Liver (tissue), 8 donors: ENCODE measurements at regions not wholly inside any gene's neighbourhood (a gene's known extent, or its start where the extent isn't known, plus 50 kb on each side); places are given as distances from the start of the nearest gene placed in this dataset.

ENCODE experiments used
- DNase-seq: peaks from one replicate; pipeline ENCODE4 v3.0.0-alpha.2; 2017; ENCODE audit warnings: low spot score
- H3K27ac ChIP-seq, 2 donors: one replicate each; pipeline ENCODE4 v1.7.0; 2013; ENCODE audit warnings: inconsistent platforms in 2 of 2, low read length in 2 of 2, control low read depth in 1 of 2, low read depth in 1 of 2, mild to moderate bottlenecking in 1 of 2
- H3K27me3 ChIP-seq, 4 donors: one replicate each; pipeline versions ENCODE4 v1.6.1 to v1.7.0; 2013; ENCODE audit warnings: low read length in 3 of 4, inconsistent platforms in 1 of 4, mild to moderate bottlenecking in 1 of 4, moderate library complexity in 1 of 4; ENCODE audit not compliant: control insufficient read depth in 4 of 4, insufficient read depth in 4 of 4
- H3K36me3 ChIP-seq, 4 donors: one replicate each; pipeline versions ENCODE4 v1.6.1 to v1.7.0; 2013; ENCODE audit warnings: low read length in 3 of 4, mild to moderate bottlenecking in 3 of 4, low read depth in 1 of 4, moderate library complexity in 1 of 4; ENCODE audit not compliant: control insufficient read depth in 4 of 4, insufficient read depth in 3 of 4
- H3K4me1 ChIP-seq, 4 donors: one replicate each; pipeline versions ENCODE4 v1.6.1 to v1.7.0; 2013; ENCODE audit warnings: low read length in 3 of 4, mild to moderate bottlenecking in 3 of 4, moderate library complexity in 1 of 4; ENCODE audit not compliant: control insufficient read depth in 4 of 4, insufficient read depth in 4 of 4
- H3K4me3 ChIP-seq, 3 donors: one replicate each; pipeline versions ENCODE4 v1.6.1 to v1.7.0; 2013; ENCODE audit warnings: low read length in 3 of 3, control low read depth in 1 of 3, low read depth in 1 of 3, mild to moderate bottlenecking in 1 of 3
- H3K9ac ChIP-seq, 2 donors: one replicate each; pipeline ENCODE4 v1.7.0; 2013; ENCODE audit warnings: low read length in 2 of 2, mild to moderate bottlenecking in 2 of 2, moderate library complexity in 2 of 2, control low read depth in 1 of 2, low read depth in 1 of 2
- H3K9me3 ChIP-seq, 4 donors: one replicate each; pipeline versions ENCODE4 v1.6.1 to v1.7.0; 2013; ENCODE audit warnings: low read length in 3 of 4; ENCODE audit not compliant: control insufficient read depth in 4 of 4
- ATF3 ChIP-seq: IDR thresholded peaks from 2 replicates; pipeline ENCODE4 v1.6.1; 2016; ENCODE audit warnings: antibody characterized with exemption
- CTCF ChIP-seq: fragments of 150-350 bp; IDR thresholded peaks from 2 replicates; pipeline ENCODE4 v1.5.1; 2017; ENCODE audit warnings: improper control_type of control experiment, low read depth, low read length; ENCODE audit not compliant: missing input control
- FOXA2 ChIP-seq: IDR thresholded peaks from 2 replicates; pipeline ENCODE4 v1.6.1; 2016; ENCODE audit warnings: antibody characterized with exemption
- HNF4A ChIP-seq, 2 donors: conservative IDR thresholded peaks; 2 replicates each; pipeline ENCODE4 v1.6.1; 2016; ENCODE audit warnings: antibody characterized with exemption in 2 of 2, mild to moderate bottlenecking in 2 of 2
- HNF4G ChIP-seq: IDR thresholded peaks from 2 replicates; pipeline ENCODE4 v1.6.1; 2016; ENCODE audit warnings: antibody characterized with exemption
- JUND ChIP-seq, 2 donors: IDR thresholded peaks; 2 replicates each; pipeline ENCODE4 v1.6.1; 2016; ENCODE audit warnings: antibody characterized with exemption in 2 of 2
- MAX ChIP-seq: IDR thresholded peaks from 2 replicates; pipeline ENCODE4 v1.6.1; 2016; ENCODE audit warnings: antibody characterized with exemption
- NR2F2 ChIP-seq: IDR thresholded peaks from 2 replicates; pipeline ENCODE4 v1.6.1; 2016; ENCODE audit warnings: antibody characterized with exemption
- RAD21 ChIP-seq, 2 donors: IDR thresholded peaks; 2 replicates each; pipeline ENCODE4 v1.6.1; 2016; ENCODE audit warnings: antibody characterized with exemption in 2 of 2, mild to moderate bottlenecking in 2 of 2
- REST ChIP-seq: IDR thresholded peaks from 2 replicates; pipeline ENCODE4 v1.6.1; 2016; ENCODE audit warnings: antibody characterized with exemption, mild to moderate bottlenecking
- RXRA ChIP-seq, 2 donors: IDR thresholded peaks; 2 replicates each; pipeline ENCODE4 v1.6.1; 2017 to 2018; ENCODE audit warnings: antibody characterized with exemption in 2 of 2, mild to moderate bottlenecking in 1 of 2
- SP1 ChIP-seq: IDR thresholded peaks from 2 replicates; pipeline ENCODE4 v1.6.1; 2018; ENCODE audit warnings: antibody characterized with exemption, mild to moderate bottlenecking
- ZBTB33 ChIP-seq: IDR thresholded peaks from 2 replicates; pipeline ENCODE4 v1.6.1; 2016; ENCODE audit warnings: antibody characterized with exemption
- WGBS: extraction: QIAGEN DNeasy Blood & Tissue Kit; methylation state at CpG from one replicate; pipeline ENCODE4 v1.1.7; 2013; 5-methylcytosine and 5-hydroxymethylcytosine counted together
- donor health status: healthy.
- donor health status: healthy.
- donor health status: healthy.
- donor health status: healthy.
- donor health status: healthy.

- no peak overlapping the region for H3K9ac ChIP-seq
- H3K27me3 ChIP-seq = peaks cover 0 to 4% (median 0%) of the 10 kb centered on the region in 4 donors
- H3K4me3 ChIP-seq = no peak overlapping the region
- no peak overlapping the region for H3K27ac ChIP-seq
- no peaks in the 10 kb centered on the region for H3K4me1 ChIP-seq
- WGBS = 89% methylated on average over 26 of the region's 26 CpGs
- peak; percentile 26 for DNase-seq
- no peak for TF ChIP-seq NR2F2
- H3K36me3 ChIP-seq = no peaks in the 10 kb centered on the region
- no peaks in the 10 kb centered on the region for H3K9me3 ChIP-seq
These were observed 1075.9 kb downstream of the BRD1 start for GRCh38 chr22:48751539-48752437.

- 96% methylated on average over 46 of the region's 46 CpGs for WGBS
- DNase-seq = no peak
- H3K9ac ChIP-seq = no peak overlapping the region
- H3K27ac ChIP-seq = no peak overlapping the region
- H3K4me1 ChIP-seq = no peaks in the 10 kb centered on the region
- no peak overlapping the region for H3K4me3 ChIP-seq
- peaks cover 0 to 4% (median 0%) of the 10 kb centered on the region in 4 donors for H3K27me3 ChIP-seq
- TF ChIP-seq REST (no peak), HNF4G (no peak), CTCF (no peak), SP1 (no peak), ATF3 (no peak)
- H3K9me3 ChIP-seq = no peaks in the 10 kb centered on the region
- no peaks in the 10 kb centered on the region for H3K36me3 ChIP-seq
These were observed 1076.7 kb downstream of the BRD1 start for GRCh38 chr22:48750826-48751440.

GRCh38 chr22:48750282-48750681 is 1077.4 kb downstream of the BRD1 start:
- Histone ChIP-seq H3K4me3 (no peak overlapping the region), H3K4me1 (no peaks in the 10 kb centered on the region), H3K36me3 (no peaks in the 10 kb centered on the region), H3K9ac (no peak overlapping the region), H3K27me3 (peaks cover 0 to under 1% (median 0%) of the 10 kb centered on the region in 4 donors), H3K9me3 (no peaks in the 10 kb centered on the region), H3K27ac (no peak overlapping the region)
- DNase-seq = no peak
- WGBS = 92% methylated on average over 27 of the region's 27 CpGs
- TF ChIP-seq FOXA2 (no peak), NR2F2 (no peak), JUND (IDR thresholded peaks at IDR 0.05) (no peak), CTCF (no peak), RAD21 (IDR thresholded peaks at IDR 0.05) (no peak), ZBTB33 (no peak), RXRA (IDR thresholded peaks at IDR 0.05) (no peak), SP1 (no peak), MAX (no peak), HNF4A (conservative IDR thresholded peaks at IDR 0.05) (no peak)
